Activated naive CD4-positive, alpha-beta T cell treated with anti-CD3 and anti-CD28 coated beads for 36 hours (primary cell): ENCODE measurements at regions not wholly inside any gene's neighbourhood (a gene's known extent, or its start where the extent isn't known, plus 50 kb on each side); places are given as distances from the start of the nearest gene placed in this dataset.
A peak's percentile ranks its signal among the peaks of the same experiment; 100 is the strongest.

ENCODE experiments used
- CTCF ChIA-PET: fragments of 350-600 bp; sonication (Branson Sonifier 250); formaldehyde crosslinking; loops from one replicate; lab custom pipeline; 2021; ENCODE audit warnings: antibody characterized with exemption; lab: Charles Lee
- DNase-seq: peaks from one replicate; pipeline ENCODE4 v3.0.0-alpha.2; 2020
- H3K27ac Mint-ChIP-seq: one replicate; pipeline ENCODE4 v1.8.0; 2021; ENCODE audit warnings: mild to moderate bottlenecking, mixed read lengths
- H3K27me3 Mint-ChIP-seq: one replicate; pipeline ENCODE4 v1.8.0; 2021; ENCODE audit warnings: low read depth, mixed read lengths
- H3K36me3 Mint-ChIP-seq: one replicate; pipeline ENCODE4 v1.8.0; 2021; ENCODE audit warnings: low read depth, mixed read lengths
- H3K4me1 Mint-ChIP-seq: one replicate; pipeline ENCODE4 v1.8.0; 2021; ENCODE audit warnings: low read depth, mixed read lengths
- H3K4me3 Mint-ChIP-seq: one replicate; pipeline ENCODE4 v1.8.0; 2021; ENCODE audit warnings: mild to moderate bottlenecking, moderate library complexity, mixed read lengths
- H3K9me3 Mint-ChIP-seq: one replicate; pipeline ENCODE4 v1.8.0; 2021; ENCODE audit warnings: mixed read lengths
- intact Hi-C: fragments of 100-400 bp; cut with micrococcal nuclease; formaldehyde crosslinking; loops from one replicate; pipeline ENCODE4 v1.15.1; 2023

DNA sequence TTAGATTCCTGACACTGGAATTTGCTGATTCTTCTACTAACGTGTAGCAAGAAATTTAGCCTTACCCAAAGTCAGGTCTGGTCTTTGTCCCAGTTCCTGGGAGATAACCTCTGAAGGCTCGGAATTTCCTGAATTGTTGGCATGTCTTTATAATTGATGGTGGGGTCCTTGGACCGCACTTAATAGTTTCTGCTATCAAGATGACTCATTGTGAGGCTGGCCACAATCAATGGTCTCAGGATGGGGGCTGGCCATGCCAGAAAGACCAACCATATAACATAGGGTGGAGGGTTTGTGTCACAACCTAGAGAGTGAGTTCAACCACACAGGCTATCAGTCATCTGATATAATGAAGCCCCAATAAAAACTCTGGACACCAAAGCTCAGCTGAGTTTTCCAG is 259.7 kb downstream of the DAD1 start:
- CTCF ChIA-PET = no interaction called here
- intact Hi-C loops = no loop called here
- no peak for DNase-seq
- H3K9me3 Mint-ChIP-seq = no peaks in the 10 kb centered on the region
- H3K4me3 Mint-ChIP-seq = no peak overlapping the region
- no peaks in the 10 kb centered on the region for H3K4me1 Mint-ChIP-seq
- H3K36me3 Mint-ChIP-seq = no peaks in the 10 kb centered on the region
- H3K27me3 Mint-ChIP-seq = no peaks in the 10 kb centered on the region
- H3K27ac Mint-ChIP-seq = no peak overlapping the region

DNA sequence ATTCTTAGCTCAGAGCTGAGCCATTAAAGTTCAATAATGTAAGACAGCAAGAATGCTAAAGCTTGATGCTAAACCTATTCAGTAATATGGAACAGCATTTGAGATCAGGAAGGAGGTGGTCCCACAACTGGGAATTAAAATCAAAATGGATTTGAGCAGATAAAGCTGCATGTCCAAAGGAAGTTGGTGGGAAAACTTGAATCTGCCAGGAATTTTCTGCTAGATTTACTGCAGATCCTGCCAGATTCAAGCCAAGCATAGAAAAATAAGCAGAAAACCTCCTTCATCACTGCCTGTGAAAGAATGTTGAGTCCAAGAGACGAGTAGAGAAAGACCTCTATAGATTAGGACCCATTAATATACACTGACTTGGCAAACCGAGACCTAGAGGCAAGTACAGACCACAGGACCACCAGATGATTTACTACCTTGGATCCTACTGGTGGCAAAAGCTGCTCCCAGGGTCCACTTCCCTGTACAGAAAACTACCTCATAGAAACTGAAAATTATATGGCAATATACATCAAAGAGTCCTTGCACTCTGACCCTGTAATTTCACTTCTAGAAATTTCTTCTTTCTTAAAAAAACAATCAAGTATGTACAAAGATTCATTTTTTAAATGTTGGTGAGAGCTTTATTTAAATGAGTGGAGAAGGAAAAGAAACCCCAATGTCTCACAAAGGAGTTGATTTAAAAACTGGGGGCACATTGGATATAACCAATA is 263.2 kb downstream of the DAD1 start:
- no peak for DNase-seq
- Mint-ChIP-seq H3K36me3 (no peaks in the 10 kb centered on the region), H3K27me3 (no peaks in the 10 kb centered on the region), H3K27ac (no peak overlapping the region), H3K4me3 (no peak overlapping the region), H3K9me3 (no peaks in the 10 kb centered on the region), H3K4me1 (no peaks in the 10 kb centered on the region)
- intact Hi-C loops = no loop called here
- CTCF ChIA-PET = no interaction called here

DNA sequence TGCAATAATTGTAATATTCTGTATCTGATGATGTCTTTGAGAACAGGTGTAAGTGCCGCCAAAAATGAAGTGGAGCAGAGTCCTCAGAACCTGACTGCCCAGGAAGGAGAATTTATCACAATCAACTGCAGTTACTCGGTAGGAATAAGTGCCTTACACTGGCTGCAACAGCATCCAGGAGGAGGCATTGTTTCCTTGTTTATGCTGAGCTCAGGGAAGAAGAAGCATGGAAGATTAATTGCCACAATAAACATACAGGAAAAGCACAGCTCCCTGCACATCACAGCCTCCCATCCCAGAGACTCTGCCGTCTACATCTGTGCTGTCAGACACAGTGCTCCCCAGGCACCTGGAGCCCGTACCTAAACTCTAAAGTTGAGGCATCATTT is 268.7 kb downstream of the DAD1 start:
- no peaks in the 10 kb centered on the region for H3K27me3 Mint-ChIP-seq
- peak overlapping the region; percentile 63 for H3K4me3 Mint-ChIP-seq
- DNase-seq = no peak
- no peaks in the 10 kb centered on the region for H3K9me3 Mint-ChIP-seq
- intact Hi-C loops = loop anchor here (5.0 kb wide), 1 partner anchor 52 kb away; no protein-coding TSS in a partner anchor
- no peaks in the 10 kb centered on the region for H3K4me1 Mint-ChIP-seq
- H3K27ac Mint-ChIP-seq = peak overlapping the region; percentile 83
- CTCF ChIA-PET = no interaction called here
- no peaks in the 10 kb centered on the region for H3K36me3 Mint-ChIP-seq

DNA sequence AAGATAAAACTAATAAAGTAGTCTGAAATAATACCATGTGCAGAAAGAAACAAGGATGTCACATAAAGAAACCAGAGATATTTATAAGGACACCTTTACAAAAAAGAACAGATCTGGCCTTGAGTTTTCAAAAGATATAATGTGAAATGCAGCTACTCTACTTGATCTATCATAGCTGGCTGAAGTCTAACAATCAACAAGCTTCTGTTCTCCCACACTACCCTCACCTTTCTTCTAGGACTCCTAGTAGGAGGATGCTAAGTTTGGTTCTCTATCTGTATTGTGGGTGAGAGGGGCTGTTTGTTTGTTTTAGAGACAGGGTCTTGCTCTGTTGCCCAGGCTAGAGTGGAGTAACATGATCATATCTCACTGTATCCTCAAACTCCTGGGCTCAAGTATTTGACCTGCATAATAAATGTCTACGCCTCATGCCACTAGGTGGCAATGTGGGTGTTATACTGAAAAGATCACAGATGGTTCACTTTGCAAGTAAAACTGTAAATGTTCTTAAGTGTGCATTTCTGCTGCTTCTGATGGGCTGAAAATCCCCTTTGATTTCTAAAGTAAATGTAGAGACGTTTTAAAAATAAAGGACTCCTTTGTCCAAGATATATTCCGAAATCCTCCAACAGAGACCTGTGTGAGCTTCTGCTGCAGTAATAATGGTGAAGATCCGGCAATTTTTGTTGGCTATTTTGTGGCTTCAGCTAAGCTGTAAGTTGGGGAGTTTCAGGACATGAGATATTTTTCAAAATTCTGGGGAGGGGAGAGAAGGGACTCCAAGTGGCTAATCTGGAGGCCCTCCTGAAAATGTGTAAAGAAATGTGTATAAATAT is 269.3 kb downstream of the DAD1 start:
- Mint-ChIP-seq H3K9me3 (no peaks in the 10 kb centered on the region), H3K27ac (peak overlapping the region; percentile 83), H3K4me1 (no peaks in the 10 kb centered on the region), H3K4me3 (peak overlapping the region; percentile 63), H3K27me3 (no peaks in the 10 kb centered on the region), H3K36me3 (no peaks in the 10 kb centered on the region)
- intact Hi-C loops = loop anchor here (5.0 kb wide), 1 partner anchor 53 kb away; no protein-coding TSS in a partner anchor
- peak; percentile 26 for DNase-seq
- CTCF ChIA-PET = no interaction called here

DNA sequence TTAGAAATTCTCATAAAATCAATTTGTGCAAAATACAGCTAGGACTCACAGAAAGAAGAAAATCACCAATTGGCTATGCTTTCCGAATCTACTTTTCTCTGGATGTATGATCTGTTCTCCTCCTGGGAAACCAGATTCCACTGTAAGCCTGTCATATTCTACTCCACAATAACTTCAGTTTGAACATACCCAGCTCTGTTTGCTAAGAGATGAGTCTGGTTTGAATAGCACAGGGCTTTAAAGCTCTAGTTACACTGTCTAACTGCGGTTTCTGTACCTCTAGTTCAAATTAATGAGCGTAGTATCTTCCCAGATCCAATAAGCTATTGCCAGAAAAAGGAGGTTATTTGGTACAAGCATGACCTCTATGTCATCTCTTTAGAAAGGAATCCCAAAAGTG is 270.1 kb downstream of the DAD1 start:
- Mint-ChIP-seq H3K9me3 (no peaks in the 10 kb centered on the region), H3K27me3 (no peaks in the 10 kb centered on the region), H3K4me1 (no peaks in the 10 kb centered on the region), H3K36me3 (no peaks in the 10 kb centered on the region), H3K27ac (peak overlapping the region; percentile 83), H3K4me3 (no peak overlapping the region)
- intact Hi-C loops = no loop called here
- DNase-seq = no peak
- CTCF ChIA-PET = no interaction called here

DNA sequence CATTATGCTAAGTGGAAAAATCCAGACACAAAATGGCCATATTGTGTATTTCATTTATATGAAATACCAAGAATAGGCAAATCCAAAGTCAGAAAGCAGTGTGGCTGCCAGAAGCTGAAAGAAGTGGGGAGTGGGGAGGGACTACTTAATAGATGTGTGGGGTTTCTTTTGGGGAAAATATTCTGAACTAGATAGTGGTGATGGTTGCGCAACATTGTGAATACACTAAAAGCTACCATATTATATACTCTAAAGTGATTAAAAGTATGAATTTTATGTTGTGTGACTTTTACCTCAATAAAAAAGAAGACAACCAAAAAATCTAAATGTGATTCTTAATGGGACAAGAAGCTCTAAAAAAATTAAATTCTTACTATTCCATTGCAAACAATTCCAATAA is 272.6 kb downstream of the DAD1 start:
- intact Hi-C loops = no loop called here
- no peaks in the 10 kb centered on the region for H3K27me3 Mint-ChIP-seq
- no peak overlapping the region for H3K4me3 Mint-ChIP-seq
- H3K4me1 Mint-ChIP-seq = no peaks in the 10 kb centered on the region
- CTCF ChIA-PET = no interaction called here
- no peaks in the 10 kb centered on the region for H3K9me3 Mint-ChIP-seq
- DNase-seq = no peak
- H3K36me3 Mint-ChIP-seq = no peaks in the 10 kb centered on the region
- peak overlapping the region; percentile 61 for H3K27ac Mint-ChIP-seq

DNA sequence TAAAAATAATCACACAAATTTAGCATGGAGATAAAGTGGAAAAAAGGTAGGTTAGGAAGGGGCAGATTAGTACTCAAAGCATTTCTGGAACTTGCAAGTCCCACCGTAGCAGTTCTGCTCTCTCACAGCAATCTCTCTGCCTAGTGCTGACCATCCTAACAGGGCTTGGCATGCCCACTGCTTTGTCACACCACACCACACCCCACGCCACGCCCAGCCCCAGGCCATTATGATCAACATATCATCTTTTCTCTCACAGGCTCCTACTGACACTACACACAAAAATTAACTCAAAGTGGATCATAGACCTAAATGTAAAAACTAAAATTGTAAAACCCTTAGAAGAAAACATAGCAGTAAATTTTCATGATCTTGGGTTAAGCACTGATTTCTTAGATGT is 273.7 kb downstream of the DAD1 start:
- Mint-ChIP-seq H3K27me3 (no peaks in the 10 kb centered on the region), H3K27ac (peak overlapping the region; percentile 81), H3K4me3 (peak overlapping the region; percentile 15), H3K36me3 (no peaks in the 10 kb centered on the region), H3K4me1 (no peaks in the 10 kb centered on the region), H3K9me3 (no peaks in the 10 kb centered on the region)
- CTCF ChIA-PET = no interaction called here
- DNase-seq = no peak
- intact Hi-C loops = no loop called here

DNA sequence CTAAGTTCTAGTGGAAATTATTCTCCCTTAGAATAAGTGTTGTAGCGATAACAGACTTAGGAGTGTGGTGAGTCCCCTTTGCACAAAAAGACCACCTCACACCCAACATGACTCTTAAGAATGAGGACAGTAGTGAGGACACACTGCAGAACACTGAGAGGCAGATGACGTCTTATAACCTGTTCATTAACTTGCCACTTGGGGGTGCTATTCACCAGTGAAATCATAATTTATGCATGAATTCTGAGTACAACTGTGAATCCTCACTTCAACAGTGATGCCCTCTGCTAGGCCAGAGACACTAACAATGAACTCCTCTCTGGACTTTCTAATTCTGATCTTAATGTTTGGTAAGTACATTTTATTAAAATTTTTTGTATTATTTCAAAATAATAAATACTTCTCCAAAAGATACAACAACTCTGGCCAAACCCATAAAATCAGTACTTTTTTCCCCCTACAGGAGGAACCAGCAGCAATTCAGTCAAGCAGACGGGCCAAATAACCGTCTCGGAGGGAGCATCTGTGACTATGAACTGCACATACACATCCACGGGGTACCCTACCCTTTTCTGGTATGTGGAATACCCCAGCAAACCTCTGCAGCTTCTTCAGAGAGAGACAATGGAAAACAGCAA is 274.7 kb downstream of the DAD1 start:
- no peaks in the 10 kb centered on the region for H3K4me1 Mint-ChIP-seq
- peak; percentile 4 for DNase-seq
- H3K27me3 Mint-ChIP-seq = no peaks in the 10 kb centered on the region
- intact Hi-C loops = no loop called here
- H3K4me3 Mint-ChIP-seq = peak overlapping the region; percentile 47
- no peaks in the 10 kb centered on the region for H3K36me3 Mint-ChIP-seq
- peak overlapping the region; percentile 81 for H3K27ac Mint-ChIP-seq
- no peaks in the 10 kb centered on the region for H3K9me3 Mint-ChIP-seq
- CTCF ChIA-PET = no interaction called here

DNA sequence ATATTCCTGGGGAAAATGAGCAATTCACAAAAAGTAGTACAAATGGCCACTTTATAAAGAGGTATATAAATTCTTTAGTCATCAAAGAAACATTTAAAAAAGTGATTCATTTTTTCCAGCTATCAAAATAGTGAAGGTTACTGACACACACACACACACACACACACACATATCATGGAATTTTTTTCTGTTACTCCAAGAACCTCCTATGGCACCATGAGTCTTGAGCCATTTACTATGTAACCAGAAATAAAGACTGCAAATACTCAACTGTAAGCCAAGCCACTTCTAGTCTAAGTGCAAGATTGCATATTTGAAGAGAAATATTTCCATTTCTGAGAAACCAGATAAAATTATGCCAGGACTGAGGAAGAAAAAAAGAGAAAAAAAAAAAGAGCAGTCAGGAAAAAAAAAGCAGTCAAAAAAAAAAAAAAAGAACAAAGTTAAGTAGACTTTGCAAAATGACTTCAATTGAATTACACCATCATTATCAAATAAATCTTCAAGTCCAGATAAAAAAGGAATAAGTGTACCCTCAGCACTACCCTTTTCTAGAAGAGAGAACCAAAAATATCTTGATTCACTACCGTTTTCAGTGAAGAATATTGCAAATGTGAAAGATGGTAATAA is 275.7 kb downstream of the DAD1 start:
- no peaks in the 10 kb centered on the region for H3K9me3 Mint-ChIP-seq
- intact Hi-C loops = no loop called here
- CTCF ChIA-PET = no interaction called here

DNA sequence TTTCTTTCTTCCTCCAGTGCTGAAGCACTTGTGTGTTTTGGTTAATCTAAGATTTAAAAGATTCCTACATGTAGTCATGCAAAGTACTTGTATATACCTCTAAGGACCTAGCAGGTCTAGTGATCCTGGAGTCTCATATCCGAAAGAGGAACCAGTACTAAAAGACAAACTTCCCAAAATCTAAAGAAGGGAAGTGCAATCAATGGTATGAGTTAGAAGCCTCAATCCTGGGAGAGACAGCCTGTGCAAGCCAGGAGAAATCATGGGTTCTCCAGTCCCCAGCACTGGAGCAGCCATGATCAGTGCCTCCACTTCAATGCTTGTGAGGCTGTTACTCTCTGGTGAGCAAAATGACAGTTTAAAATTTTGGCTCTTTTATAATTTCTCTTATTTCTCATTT is 277.4 kb downstream of the DAD1 start:
- Mint-ChIP-seq H3K4me1 (no peaks in the 10 kb centered on the region), H3K36me3 (no peaks in the 10 kb centered on the region), H3K27me3 (no peaks in the 10 kb centered on the region), H3K4me3 (no peak overlapping the region), H3K9me3 (no peaks in the 10 kb centered on the region), H3K27ac (peak overlapping the region; percentile 50)
- CTCF ChIA-PET = no interaction called here
- DNase-seq = no peak
- intact Hi-C loops = no loop called here

More for the DNA sequence above, 275.7 kb downstream of the DAD1 start:
- no peak for DNase-seq
- Mint-ChIP-seq H3K27me3 (no peaks in the 10 kb centered on the region), H3K36me3 (no peaks in the 10 kb centered on the region), H3K4me1 (no peaks in the 10 kb centered on the region), H3K4me3 (no peak overlapping the region), H3K27ac (peak overlapping the region; percentile 70)

DNA sequence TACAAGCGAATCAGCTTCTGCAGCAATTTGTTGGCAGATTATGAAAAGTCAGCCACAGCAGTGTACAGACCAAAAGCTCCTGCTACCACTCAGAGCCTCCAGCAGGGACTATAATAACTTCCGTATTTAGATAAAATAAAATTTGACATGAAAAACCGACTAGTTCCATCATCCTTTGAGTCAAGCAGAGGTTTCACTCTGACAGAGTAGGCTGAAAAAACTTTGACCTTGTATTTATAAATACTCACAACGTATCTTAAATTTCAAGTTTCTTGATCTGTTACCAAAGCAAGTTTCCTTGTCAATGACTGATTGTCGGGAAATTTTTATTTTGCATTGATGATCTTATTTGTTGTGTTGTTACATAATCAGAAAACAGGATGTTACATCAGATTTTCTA is 283.4 kb downstream of the DAD1 start:
- no peaks in the 10 kb centered on the region for H3K4me1 Mint-ChIP-seq
- H3K36me3 Mint-ChIP-seq = no peaks in the 10 kb centered on the region
- no peaks in the 10 kb centered on the region for H3K9me3 Mint-ChIP-seq
- no peaks in the 10 kb centered on the region for H3K27me3 Mint-ChIP-seq
- H3K27ac Mint-ChIP-seq = peak overlapping the region; percentile 68
- peak overlapping the region; percentile 21 for H3K4me3 Mint-ChIP-seq
- intact Hi-C loops = no loop called here
- CTCF ChIA-PET = interaction anchor here (0.5 kb wide), 1 partner anchor 80 kb away, joined by 3 read pairs; no protein-coding TSS in a partner anchor
- no peak for DNase-seq

DNA sequence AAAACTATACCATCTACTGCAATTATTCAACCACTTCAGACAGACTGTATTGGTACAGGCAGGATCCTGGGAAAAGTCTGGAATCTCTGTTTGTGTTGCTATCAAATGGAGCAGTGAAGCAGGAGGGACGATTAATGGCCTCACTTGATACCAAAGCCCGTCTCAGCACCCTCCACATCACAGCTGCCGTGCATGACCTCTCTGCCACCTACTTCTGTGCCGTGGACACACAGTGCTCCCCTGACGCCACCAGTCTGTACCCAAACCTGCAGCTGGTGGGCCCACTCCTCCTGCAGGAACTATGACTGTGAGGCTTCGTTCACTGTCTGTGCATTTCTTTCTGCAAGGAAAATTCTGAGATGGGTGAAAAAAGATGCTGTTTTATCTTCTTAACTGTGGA is 284.7 kb downstream of the DAD1 start:
- CTCF ChIA-PET = no interaction called here
- H3K27me3 Mint-ChIP-seq = no peaks in the 10 kb centered on the region
- intact Hi-C loops = loop anchor here (5.0 kb wide), 1 partner anchor 253 kb away; no protein-coding TSS in a partner anchor
- no peaks in the 10 kb centered on the region for H3K36me3 Mint-ChIP-seq
- no peak for DNase-seq
- peak overlapping the region; percentile 71 for H3K27ac Mint-ChIP-seq
- no peaks in the 10 kb centered on the region for H3K9me3 Mint-ChIP-seq
- peak overlapping the region; percentile 68 for H3K4me3 Mint-ChIP-seq
- H3K4me1 Mint-ChIP-seq = no peaks in the 10 kb centered on the region
